Embryonic facial prominence (tissue), 1 donor: ENCODE measurements at regions not wholly inside any gene's neighbourhood (a gene's known extent, or its start where the extent isn't known, plus 50 kb on each side); places are given as distances from the start of the nearest gene placed in this dataset.
"Not testable (repeated sequence)": the region's sequence is repeated elsewhere in the genome, so short reads cannot be mapped to it uniquely, and the experiment has no call there.

Experiments
- DNase-seq: peaks from one replicate; pipeline ENCODE4 v3.0.0-alpha.2; 2016; ENCODE audit errors: extremely low spot score

- DNase-seq, result no peak
These were observed 343.8 kb upstream of the EPHA4 start for GRCh38 chr2:221915926-221916325.

- no peak for DNase-seq
These were observed 342.3 kb upstream of the EPHA4 start for GRCh38 chr2:221914334-221914880.

GRCh38 chr2:221911890-221912289 lies 339.8 kb upstream of the EPHA4 start:
- no peak for DNase-seq

GRCh38 chr2:221911321-221911720 lies 339.2 kb upstream of the EPHA4 start:
- DNase-seq, result no peak

- DNase-seq, result no peak
These were observed 336.4 kb upstream of the EPHA4 start for GRCh38 chr2:221908518-221908917.

- no peak for DNase-seq
These were observed 325.6 kb upstream of the EPHA4 start for GRCh38 chr2:221897718-221898117.

GRCh38 chr2:221896505-221897151 lies 324.5 kb upstream of the EPHA4 start:
- no peak for DNase-seq

- DNase-seq, result no peak
These were observed 323.4 kb upstream of the EPHA4 start for GRCh38 chr2:221895366-221896121.

GRCh38 chr2:221893501-221893900 lies 321.4 kb upstream of the EPHA4 start:
- DNase-seq, result no peak

GRCh38 chr2:221892006-221892405 lies 319.9 kb upstream of the EPHA4 start:
- DNase-seq, result not testable (repeated sequence)

- no peak for DNase-seq
These were observed 311.9 kb upstream of the EPHA4 start for GRCh38 chr2:221883976-221884375.

- no peak for DNase-seq
These were observed 303.9 kb upstream of the EPHA4 start for GRCh38 chr2:221876016-221876415.

GRCh38 chr2:221874444-221874843 lies 302.3 kb upstream of the EPHA4 start:
- DNase-seq, result no peak

- DNase-seq, result no peak
These were observed 285.6 kb upstream of the EPHA4 start for GRCh38 chr2:221857719-221858118.

GRCh38 chr2:221853297-221853696 lies 281.2 kb upstream of the EPHA4 start:
- no peak for DNase-seq

- no peak for DNase-seq
These were observed 279.5 kb upstream of the EPHA4 start for GRCh38 chr2:221851531-221852045.

GRCh38 chr2:221850076-221850475 lies 278.0 kb upstream of the EPHA4 start:
- no peak for DNase-seq

- no peak for DNase-seq
These were observed 276.2 kb upstream of the EPHA4 start for GRCh38 chr2:221848286-221848685.

- DNase-seq, result no peak
These were observed 272.9 kb upstream of the EPHA4 start for GRCh38 chr2:221845021-221845365.

- no peak for DNase-seq
These were observed 272.3 kb upstream of the EPHA4 start for GRCh38 chr2:221844212-221845020.

GRCh38 chr2:221836095-221836494 lies 264.0 kb upstream of the EPHA4 start:
- DNase-seq, result no peak

GRCh38 chr2:221833966-221834365 lies 261.9 kb upstream of the EPHA4 start:
- no peak for DNase-seq
